CD1c-positive myeloid dendritic cell (primary cell): ENCODE measurements at regions not wholly inside any gene's neighbourhood (a gene's known extent, or its start where the extent isn't known, plus 50 kb on each side); places are given as distances from the start of the nearest gene placed in this dataset.

Experiments used
- DNase-seq: peaks from one replicate; pipeline ENCODE4 v3.0.0-alpha.2; 2016; ENCODE audit errors: extremely low spot score

DNA sequence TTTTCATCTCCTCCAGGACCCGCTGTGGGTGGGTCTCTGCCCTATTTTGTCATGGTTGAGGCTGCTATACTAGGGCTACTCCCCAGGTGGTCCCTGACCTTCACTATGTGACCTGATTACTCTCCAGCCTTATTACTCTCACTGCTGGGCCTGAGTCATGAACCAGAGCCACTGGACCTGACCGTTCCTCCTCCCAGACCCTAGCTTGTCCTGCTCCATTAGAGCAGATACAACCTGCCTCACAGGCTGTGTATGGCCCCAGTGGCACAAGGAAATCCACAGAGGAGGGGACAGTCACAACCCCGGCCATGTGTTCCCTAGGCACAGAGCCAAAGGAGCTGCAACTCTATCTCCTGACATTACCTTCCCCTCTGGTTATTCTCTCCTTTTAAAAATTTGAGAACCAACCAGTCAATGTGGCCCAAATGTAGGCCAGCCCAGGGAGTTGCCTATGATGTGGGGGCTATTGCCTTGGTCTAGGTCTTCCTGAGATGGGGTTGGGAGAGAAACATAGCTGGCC lies 96.0 kb upstream of the FSTL4 start:
- no peak for DNase-seq

DNA sequence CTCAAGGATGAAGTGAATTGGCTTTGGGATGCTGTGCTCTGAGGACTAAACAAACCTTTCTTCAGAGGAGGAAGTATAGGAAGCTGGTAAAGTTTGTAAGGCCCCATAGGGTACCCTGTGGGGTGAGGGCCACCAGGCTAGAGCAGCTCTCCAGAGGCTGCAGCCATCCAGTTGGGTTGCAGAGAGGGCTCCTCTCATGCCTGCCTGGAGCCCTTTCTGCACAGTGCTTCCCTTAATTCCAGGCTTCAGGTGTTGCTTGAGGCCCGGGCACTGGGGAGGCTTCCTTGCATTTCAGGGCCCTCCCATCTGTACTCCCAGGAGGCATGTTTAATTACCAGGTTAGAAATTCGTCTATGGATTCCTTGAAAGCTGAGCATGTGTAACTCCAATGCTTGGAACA lies 95.3 kb upstream of the FSTL4 start:
- DNase-seq, result no peak

DNA sequence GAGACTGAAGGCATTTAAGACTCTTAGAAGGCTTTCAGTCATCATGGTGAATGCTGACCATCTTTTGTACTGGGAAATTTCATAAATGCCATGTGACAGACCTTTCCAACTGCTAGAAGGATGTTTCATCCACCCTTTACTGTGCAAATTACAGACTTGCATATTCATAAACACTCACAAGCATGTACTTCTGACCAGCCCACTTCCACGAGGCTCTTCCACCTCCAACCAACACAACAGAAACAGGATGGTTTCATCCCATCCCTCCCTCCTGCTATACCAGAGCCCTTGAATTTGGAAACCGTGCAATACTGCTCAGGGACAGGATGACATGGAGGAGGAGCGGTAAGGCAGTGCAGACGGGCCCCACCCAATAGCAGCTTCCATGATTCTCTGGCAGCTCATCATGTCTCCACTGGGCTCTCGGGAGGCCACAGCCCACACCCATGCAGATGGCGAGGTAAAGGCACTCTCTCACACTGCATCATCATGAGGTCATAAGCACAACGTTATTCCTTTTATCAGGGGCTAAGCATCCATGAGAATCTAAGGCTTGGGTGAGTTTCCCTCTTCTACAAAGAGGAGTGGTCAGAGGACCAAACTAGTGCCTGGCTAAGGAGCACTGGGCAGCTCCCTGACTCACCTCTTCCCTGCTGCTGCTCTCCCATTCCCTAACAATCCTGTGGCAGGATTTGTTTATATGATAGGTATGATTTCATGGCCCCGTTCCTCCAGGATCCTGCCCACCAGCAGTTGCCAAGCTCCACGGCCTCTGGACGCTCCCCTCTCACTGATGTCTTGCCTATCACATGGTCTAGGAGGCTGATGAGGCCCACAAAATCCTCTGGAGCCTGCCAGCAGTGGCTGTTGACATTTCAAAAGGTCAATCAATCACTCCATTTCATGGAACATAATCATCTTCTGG lies 94.4 kb upstream of the FSTL4 start:
- no peak for DNase-seq

DNA sequence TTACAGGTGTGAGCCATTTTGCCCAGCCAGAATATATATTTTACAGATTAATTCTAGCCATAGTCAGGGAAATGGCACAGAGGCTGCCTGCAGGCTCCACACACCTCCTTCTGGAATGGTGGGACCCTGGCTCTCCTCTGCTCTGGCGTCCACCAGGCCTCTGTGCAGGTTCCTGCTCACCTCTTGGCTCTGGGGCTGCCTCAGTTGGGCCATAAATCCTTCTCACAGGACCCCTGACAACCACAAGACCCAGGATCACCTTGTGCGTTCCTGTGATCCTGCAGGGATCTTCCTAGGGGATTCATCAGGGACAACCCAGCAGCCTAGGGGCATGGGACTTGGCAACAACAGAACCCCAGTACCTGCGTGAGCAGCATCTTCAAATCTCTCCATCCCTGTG lies 93.0 kb upstream of the FSTL4 start:
- DNase-seq, result no peak

DNA sequence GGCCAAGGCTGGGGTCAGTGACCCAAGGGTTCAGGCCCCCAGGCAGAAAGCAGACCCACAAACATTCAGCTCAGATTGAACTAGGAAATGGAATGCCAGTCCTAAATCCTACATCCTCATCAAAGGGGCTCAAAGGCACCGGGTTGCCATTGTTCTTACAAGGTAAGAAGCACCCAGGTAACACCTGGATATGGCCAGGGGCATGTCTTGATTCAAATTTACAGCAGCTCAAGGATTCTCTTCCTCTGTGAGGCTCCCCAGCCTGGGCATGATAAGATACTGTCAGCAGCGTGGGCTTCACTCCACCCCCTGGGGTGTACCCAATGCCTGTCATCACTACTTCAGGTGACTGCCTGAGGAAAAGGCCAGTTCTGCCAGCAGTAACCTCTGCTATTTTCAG lies 92.1 kb upstream of the FSTL4 start:
- no peak for DNase-seq

DNA sequence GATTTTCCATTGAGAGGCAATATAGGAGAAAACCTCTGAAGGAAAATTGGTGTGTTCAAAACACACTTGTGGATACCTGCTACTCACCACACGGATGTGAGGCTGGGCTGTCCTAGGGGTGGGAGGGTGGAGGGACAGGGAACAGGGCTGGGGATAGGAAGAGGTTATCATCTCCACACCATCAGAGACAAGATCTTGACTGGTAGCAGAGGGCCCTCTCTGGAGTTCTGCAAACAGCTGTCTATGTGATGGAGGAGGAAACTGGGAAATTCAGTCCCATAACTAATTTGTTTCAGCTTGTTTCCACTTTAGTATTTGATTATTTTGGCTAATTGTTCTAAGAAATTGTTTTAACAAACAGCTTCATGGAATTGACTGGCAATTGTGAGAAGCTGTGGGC lies 91.6 kb upstream of the FSTL4 start:
- DNase-seq, result no peak

DNA sequence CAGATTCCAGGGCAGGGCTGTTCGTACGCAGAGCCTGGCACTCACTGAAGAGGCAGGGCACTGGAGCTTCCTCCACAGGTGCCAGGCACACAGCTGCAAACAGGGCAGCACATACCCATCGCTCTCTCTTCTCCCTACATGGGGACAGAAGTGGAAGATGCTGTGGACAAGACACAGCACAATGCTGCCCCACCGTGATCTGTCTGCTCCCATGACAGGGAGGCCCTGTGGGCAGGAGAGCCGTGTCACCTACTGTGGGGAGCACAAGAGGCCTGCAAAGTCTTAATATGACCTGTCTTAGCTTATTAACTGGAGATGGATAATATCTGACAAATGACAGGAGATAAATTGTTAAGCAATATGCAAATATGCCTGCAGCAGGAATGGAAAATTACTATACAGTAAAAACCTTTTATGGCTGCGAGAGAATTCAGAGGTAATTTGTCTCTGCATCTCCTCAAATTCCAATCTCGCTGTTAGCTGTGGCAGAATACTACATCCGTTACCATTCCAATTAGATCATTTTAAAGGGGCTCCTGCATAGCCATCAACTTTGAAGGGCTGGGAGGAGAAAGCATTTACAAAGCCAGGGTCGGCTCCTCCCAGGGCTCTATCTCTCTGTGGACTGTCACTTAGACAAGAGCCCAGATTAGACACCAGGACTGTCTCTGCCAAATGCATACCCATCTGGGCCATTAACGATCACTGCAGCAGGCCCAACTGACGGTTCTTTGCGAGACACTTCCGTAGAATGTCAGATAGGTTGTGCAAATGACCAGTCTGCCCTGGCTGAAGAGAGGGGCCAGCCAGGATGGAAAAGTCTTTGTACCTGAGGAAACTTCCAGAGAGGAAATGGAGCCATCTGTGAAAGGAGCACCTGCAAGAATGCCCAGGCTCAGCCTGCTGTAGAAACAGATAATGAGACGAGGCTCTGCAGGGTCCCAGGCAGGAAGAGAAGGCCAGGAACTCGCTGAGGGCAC lies 90.7 kb upstream of the FSTL4 start:
- DNase-seq, result no peak

DNA sequence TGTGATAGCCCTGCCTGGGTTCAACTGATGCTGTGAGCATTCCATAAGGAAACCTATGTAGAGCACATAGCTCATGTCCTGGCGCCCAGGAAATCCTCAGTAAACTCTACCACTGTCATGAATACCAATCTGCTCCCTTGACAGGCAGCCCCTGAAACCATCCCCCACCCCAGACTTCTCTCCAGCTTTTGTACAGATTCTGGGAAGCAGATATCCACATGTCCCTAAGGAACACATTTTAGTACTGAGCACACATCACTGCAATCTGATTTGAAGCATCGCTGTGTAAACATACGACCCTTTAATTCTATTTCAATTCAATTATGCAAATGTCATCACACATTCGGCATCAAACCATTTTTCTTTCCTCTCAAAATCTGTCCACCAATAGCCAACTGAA lies 89.5 kb upstream of the FSTL4 start:
- no peak for DNase-seq

DNA sequence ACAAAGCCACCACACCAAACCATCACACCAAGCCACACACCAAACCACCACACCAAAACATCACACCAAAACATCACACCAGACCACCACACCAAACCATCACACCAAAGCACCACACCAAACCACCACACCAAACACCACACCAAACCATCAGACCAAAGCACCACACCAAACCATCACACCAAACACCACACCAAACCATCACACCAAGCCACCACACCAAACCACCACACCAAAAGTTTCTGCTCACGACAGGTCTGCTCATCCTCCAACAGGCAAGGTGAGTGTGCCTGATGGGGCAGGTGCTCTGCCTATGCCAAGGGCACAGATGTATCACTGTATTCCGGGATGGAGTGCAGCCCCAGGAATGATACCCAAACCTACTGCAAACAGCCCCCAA lies 87.9 kb upstream of the FSTL4 start:
- no peak for DNase-seq

DNA sequence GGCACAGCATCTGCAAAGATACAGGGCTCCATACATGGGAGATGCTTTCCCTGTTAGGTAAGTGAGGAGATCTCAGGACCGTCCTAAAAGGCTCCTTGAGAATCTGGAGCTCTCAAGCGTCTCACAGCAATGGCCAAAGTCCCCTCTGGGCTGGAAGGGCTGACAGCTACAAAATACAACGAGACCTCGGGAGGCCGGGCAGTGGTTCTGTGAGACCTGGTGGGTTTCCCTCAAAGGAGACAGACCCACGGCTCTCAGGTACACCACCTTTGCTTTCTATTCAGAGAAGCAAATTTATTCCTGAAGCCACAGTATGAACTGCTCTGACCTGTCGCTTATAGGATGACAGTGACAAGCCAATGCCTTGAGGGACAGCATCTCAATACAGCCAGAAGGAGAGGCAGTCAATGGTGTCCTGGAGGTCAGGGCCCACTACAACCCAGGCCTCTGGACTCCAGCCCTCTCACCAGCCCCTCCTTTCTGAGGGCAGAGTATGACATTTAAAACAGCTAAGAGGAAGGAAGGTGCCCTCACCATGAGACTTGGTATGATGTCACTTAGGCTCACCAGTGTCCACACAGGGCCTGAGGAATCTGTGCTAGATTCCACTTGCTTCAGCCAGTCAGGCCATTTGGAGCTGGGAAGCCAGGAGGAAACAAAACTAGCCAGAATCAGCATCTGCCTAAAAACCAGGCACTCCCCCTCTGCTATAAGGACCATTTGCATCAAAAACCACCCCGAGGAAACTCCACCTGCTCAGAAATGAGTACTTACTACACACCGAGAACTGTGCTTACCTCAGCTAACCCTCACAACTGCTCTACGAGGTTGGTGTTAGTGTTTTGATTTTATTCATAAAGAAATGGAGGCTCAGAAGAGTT lies 86.5 kb upstream of the FSTL4 start:
- no peak for DNase-seq

DNA sequence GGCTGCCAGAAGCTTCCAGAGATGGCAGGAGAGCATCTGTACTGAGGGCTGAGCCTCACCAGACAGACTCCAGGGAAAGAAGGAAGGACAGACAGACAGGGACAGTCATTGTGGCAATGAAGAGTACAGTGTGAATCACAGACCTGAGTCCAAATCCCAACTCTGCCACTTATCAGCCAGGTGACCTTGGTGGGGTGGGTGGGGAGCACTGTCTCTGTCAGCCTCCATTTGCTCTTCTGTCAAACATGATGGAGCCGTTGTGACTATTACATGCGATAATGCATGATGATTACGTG lies 85.9 kb upstream of the FSTL4 start:
- no peak for DNase-seq

DNA sequence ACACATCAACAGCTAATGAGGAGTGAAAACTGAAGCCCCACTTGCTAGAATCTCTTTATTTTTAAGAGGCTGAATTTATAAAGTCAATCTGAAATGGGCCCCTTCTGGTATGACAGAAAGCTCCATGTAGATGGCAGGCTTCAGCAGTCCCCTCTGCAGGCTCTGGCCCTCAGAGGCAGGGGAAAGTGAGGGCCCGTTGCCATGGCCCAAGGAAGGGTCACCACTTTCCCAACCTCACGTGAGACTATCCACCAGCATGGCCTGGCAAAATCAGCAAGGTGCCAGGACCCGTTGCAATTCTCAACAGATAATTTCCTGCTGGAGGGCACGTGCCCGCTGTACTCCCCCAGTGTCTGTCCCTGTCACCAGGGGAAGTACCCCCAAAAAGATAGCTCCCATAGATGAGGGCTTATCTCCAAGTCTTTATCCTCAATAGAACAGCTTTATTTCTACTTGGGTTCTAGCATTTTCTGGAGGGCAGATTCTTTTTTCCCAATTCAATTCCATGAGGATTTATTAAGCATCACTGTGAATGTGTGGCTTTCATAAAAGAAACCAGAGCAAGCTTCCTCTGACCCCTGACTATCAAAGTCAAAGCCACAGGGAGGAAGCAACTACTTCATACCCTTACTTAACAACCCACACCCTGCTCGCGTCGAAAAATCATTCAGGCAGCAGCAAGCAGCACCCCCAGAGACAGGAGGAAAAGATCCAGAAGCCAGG lies 85.4 kb upstream of the FSTL4 start:
- DNase-seq, result no peak

DNA sequence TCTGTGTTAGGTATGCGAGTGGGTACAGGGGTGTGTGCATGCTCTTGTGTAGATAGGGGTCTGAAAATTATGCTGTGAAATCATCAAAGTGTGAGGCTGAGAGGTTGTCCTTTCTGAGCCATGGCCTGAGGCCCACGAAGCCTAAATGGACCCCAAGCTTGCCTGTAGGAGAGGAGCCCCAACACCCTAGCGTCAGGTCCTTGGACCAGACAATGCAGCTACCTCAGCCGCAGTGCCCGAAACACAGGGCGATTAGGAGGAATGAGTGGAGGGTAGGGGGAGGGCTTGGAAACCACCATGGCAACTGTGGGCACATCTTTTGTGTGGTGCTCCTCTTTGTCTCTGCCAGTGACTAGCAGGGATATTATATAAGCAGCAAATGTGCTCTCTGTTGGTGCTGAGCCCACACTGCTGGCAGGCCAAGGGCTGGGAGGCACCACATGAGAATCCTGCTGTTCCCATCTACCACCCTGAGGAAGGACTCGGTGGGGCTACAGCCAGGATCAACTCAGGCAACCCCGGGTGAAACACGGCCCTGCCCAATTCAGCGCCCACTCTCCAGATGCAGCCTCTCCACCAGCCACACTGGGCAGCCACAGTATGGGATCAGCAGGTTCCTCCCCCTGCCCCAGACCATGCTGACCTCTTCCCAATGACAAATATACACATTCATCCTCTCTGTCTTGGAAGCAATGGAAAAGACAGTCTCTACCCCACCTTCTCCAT lies 84.6 kb upstream of the FSTL4 start:
- DNase-seq, result no peak

DNA sequence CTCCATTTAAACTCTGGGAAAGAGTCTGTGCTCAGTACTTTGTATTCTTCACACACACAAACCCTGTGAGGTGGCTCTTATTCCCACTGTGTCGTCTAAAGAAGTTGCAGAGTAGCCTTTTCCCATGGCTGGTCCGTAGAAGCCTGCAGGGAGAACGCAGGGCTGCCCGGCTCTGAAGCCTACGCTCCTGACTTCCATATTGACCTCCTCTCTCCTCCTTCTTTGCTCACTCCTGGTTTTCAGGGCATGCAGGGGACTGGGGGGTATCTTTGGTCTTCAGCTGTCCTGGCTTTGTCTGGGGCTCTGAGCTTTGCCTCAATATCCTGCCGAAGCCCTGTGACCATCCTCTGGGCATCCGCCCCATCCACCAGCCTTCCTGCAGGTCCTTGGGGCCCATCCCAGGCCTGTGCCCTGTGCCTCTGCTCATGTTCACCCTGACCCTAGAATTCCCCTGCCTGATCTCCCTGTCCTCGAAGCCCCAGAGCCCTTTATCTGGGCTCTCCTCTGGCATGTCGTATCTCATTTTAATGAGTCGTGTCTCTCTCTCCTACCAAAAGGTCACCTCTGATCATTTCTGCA lies 83.8 kb upstream of the FSTL4 start:
- DNase-seq, result no peak

DNA sequence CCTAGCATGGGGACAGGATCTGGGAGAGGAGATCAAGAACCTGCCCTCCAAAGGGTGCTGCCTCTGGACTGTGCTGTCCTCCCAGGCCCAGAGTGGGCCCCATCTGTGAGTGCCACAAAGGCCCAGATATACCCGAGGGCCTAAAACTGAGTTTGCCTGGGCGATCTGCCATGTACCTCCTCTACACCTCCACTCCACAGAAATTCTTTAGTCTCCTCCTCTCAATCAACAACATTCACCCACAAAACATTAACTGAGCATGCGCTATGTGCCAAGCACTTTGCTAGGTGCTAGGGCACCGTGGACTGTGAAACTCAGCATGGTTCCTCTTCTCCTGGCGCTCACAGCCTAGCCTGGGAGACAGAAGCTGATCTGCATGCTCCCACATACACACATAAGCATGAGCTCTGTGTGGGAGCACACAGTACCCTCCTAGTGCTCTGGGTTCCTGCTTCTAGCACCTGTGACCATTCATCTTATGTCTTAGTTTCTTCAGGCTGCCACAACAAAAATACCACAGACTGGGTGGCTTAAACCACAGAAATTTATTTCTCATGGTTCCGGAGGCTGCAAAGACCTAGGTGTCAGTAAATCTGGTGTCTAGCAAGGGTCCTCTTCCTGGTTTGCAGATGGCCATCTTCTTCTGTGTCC lies 82.0 kb upstream of the FSTL4 start:
- DNase-seq, result no peak

DNA sequence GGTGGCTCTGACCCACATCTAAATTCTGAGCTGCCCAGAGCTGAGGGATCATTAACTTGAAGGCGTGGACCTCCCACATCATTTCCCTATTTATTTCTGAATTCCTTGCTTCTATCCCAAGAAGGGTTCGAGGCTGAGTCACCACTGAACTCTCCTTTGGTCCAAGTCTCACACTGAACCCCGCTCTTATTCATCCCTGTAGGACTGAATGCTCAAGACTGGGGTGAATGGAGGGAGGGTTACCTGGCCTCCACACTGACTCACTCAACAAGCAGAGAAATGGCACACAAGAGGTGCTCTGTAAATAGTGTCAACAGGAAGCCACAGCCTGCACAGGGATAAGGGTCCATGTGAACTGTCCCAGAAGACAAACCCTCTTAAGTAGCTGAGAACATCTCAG lies 79.1 kb upstream of the FSTL4 start:
- DNase-seq, result no peak

DNA sequence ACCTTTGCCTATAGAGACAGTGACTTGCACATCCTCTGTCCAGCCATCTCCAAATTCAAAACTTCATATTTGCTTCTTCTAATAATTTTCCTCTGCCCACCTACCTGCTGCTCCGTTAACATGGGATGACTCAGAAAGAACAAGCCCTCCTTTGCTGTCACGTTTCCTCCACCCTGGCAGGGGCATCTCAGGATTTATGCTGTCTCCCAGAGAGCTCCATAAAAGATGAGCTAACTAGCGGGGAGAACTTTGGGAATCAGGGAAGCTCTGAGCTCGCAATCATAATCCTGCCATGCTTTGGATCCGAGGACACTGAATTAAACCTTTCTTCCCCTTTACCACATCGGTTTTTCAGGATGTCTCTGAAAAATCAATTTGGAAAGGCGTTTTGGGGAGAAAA lies 78.4 kb upstream of the FSTL4 start:
- no peak for DNase-seq

DNA sequence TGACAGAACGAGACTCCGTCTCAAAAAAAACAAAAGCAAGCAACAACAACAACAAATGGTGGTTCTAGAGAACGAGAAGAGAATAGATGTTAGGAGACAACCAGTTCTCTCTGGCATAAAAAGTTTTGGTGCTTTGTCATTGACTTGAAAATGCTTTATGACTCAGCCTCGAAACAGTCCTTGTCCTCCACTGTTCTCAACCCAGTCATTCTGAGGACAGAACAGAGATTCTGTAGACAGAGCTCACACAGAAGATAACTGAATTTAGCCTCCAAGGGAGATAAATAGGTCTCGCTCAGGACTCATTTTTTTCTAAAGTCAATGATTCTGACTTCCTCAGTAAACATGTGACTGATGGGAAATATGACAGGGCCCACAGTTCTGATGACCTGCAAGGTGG lies 76.0 kb upstream of the FSTL4 start:
- DNase-seq, result no peak

DNA sequence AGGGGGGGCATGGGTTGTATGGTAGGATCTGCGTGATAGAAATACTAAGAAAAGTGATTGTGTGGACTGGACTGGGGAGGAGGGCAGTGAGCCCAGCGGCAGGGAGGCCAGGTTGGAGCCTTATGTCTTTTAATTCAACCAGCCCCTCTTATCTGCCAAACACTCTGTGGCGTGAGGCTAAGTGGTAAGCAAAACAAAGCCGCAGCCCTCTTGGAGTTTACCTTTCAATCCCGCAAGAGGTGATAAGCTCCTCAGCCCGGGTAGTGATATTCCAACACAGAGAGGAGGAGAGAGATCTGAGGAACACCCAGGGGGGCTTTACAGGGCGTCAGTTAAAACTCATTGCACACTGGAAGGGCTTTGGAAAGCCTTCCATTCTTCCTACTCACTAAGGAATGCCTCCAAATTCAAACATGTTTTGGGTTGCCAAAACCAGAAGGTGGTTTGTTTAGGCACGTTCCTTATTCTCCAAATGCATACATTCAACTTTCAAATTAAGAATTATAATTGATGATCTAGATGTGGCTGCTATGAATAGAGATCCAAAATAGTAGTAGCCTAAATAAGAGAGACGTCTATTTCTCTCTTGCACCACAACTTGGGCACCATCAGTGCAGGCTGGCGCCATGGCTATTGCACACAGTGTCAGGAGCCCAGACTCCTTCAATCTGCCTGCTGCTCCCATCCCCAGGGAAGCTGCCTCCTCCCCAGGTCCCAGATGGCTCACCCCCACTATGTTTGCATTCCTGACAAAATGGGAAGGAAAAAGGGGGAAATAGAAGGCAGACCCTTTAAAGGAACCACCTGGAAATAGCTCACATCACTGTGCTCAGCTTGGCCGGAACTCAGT lies 75.1 kb upstream of the FSTL4 start:
- no peak for DNase-seq
